SKM-1 (cell line): ENCODE measurements at regions not wholly inside any gene's neighbourhood (a gene's known extent, or its start where the extent isn't known, plus 50 kb on each side); places are given as distances from the start of the nearest gene placed in this dataset.

Source experiments
- DNase-seq: peaks from one replicate; lab custom pipeline; 2025; ENCODE audit not compliant: unreplicated experiment; lab: John Stamatoyannopoulos, UW

DNA sequence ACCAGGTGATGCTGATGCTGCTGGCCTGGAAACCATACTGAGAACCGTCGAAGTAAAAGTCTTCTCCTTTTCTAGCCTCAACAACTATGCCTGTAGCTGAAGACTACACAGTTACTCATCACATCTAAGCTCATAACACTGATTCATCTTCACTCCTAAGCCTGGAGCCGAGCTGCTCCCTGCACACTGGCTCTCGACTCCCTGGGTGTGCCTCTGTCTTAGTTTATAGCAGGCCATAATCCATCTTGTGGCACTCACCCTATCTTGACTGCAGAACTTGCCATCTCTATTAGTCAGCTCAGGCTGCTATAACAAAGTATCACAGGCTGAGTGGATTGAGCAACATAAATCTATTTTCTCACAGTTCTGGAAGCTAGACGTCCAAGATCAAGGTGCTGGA, 191.0 kb downstream of the UNC5CL start:
- no peak for DNase-seq

DNA sequence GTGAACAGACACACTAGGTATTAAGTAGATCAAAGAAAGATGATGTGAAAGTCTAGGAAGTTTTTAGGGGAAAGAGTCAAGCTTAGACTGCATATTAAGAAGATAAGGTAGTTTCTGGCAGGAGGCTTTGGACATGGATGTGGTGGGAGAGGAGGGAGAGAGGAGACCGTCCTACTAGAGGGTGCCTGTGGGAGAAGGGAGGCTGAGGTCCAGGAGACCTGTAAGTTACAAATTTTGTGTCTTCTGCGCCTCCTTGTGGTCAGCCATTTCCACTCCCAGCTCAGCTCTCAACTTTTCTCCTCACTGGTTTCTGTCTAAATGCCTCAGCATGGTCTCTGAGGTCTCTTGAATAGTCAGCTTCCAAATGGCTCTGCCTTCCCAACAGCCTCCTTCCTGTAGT, 193.5 kb downstream of the UNC5CL start:
- peak; percentile 5 for DNase-seq

DNA sequence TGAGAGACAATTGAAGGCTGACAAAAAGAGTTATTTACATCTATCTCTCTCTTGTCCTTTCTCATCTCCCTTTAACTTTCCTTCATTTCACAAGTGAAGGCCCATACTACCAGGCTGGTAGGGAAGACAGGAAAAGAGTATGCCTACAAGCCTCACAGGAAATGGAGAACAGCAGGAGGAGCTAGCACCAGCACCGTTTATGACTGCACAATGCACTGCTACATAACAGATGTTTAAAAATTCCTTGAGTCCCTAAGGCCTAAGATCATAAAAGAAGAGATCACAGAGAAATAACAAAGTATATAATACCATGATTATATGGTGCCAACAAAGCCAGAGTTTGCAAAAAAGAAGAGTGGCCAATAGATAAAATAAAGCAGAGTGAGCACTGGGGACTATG, 194.8 kb downstream of the UNC5CL start:
- DNase-seq, result no peak

DNA sequence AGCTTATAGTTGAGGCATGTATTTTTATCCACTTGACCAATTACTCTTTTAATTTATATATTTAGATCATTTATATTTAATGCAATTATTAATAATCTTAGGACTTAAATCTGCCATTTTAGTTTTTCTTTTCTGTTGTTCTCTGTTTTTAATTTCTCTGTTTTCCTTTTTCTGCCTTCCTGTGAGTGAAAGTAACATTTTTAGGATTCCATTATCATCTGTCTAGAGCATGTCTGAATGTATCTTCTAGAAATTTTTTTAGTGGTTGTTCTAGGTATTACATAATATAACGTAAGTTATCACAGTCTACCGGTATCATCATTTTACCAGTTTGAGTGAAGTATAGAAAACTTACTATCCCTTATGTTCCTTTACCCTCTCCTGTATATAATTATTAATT, 197.3 kb downstream of the UNC5CL start:
- DNase-seq, result no peak

DNA sequence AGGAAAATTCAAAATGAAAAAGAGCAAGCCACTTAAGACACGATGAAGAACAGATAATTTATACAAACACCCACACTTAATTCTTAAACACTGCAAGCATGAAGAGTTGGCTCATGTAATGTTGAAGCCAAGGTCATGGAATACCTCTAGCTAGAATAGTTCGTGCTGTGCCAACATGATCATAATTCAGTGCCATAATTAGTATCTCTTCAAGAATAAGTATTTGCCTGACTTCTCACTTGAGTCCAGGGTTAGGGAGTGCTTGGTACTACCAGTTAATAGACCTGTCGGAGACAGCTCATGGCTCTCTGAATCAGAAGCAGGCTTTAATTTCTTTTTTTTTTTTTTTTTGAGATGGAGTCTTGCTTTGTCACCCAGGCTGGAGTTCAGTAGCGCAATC, 206.3 kb downstream of the UNC5CL start:
- no peak for DNase-seq

DNA sequence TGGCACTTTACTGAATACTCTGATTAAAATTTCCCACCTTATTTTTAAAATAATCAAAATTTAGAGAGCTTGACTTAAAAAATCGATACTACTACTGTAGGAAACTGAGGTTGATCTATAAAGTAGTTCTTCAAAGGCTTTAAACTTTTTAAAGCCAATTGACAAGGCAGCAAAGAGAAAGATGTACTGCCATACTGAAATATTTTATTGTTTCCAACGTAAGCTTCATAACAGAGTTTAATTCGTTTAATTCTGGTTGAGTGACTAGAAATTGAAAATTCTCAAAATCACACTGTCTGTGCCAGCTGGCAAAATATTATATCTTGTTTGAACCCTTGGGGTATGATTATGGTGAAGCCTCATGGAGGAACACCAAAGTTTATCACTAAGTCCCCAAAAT, 207.6 kb downstream of the UNC5CL start:
- no peak for DNase-seq

DNA sequence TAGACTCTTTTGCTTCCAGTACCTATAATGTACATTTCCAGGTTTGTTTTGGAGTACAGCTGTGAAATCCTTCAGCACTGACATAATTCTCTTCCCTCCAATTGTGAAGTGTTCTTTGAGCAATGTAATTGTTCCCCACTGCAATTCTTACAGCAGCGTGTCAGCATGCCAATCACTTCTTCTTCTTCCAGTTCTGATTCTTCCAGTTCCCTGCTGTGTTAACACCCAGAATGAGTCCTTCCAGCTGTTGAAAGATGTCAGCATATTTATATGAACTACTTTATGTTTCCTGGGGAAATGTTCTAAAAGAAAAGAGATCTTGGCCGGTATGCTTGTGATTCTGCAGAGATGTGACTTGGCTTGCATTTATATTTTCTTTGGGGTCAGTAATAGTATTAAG, 213.9 kb downstream of the UNC5CL start:
- DNase-seq, result no peak

DNA sequence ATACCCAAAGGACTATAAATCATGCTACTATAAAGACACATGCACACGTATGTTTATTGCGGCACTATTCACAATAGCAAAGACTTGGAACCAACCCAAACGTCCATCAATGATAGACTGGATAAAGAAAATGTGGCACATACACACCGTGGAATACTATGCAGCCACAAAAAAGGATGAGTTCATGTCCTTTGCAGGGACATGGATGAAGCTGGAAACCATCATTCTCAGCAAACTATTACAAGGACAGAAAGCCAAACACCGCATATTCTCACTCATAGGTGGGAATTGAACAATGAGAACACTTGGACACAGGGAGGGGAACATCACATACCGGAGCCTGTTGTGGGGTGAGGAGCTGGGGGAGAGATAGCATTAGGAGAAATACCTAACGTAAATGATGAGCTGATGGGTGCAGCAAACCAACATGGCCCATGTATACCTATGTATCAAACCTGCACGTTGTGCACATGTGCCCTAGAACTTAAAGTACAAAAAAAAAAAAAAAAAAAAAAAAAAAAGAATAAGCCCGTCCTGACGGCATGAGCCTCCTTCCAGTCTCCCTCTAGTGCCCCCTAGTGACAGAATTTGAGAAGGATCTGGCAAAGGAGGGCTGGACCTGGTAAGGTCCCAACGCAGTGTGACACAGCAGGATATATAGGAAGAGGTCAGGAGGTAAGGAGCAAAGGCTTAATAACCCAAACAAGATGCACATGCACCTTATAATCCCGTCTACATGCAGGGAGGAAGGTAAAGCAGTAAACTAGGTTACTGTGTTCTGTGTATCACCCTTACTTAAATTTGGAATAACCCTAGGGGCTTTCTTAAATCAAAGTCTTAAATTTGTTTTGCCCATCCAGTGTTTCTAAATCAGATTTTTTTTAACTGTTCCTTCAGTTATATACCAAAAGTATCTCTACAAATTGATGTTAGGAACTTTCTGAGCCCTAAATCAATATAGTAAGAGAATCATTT, 214.8 kb downstream of the UNC5CL start:
- DNase-seq, result peak; percentile 22

DNA sequence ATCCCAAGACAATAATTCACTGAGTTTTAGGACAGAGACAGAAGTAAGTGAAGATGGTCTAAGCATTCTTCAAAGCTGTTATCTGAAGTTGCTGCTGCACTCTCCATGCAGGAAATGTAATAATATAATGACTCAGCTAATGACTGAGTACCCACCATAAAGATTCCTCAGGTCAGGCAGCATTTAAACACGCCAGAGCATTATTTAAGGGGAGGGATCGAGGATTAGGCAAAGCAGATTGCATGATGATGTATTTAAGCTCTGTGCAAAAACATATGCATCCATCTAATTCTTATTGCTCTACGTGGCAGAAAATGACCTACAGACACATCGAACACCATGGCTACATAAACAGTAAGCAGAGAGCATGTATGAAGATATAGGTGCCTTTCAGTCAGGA, 216.4 kb downstream of the UNC5CL start:
- no peak for DNase-seq

DNA sequence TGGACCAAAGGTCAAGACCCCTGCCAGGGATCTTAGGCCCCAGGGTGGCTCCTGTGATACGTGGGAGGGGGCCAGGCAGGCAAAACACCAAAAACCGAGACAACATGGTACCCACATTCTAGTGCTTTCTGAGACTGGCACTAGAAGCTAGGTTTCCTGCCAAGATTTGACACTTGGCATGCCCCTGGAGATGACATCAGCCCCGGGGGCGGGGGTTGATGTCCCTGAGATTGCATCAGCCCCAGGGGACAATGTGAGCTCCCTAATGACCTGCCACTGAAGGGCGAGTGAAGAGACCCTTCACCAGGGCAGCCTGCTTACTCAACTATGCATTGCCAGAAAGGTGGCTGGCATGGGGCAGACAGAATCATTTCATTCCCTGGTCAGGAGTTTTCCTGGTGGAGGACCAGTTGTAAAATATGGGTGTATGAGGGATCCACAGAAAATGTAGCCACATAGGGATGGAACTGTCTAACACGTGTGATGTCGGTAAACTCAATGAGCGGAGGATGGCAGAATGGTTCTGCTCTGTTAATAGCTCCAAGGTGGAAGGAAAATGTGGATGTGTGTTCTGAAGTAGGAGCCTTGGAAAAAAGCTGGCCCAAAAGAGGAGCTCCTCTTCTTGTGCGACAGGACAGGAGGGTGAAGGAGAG, 219.7 kb downstream of the UNC5CL start:
- no peak for DNase-seq

DNA sequence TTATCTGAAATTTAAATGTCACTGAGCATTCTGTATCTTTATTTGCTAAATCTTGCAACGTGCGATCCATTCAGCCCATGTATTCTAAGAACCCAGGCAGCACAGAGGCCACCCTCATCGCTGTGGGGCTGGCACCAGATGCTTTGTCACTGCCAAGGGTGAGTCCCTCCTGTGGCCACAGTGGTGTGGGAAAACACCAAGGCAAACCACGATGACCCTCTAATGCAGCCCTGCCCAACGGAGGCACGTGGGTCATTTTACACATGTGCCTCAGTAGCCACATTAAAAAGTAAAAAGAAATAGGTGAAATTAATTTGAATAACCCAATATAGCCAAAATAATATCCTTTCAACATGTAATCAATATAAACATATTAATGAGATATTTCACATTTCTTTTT, 221.7 kb downstream of the UNC5CL start:
- DNase-seq, result no peak

DNA sequence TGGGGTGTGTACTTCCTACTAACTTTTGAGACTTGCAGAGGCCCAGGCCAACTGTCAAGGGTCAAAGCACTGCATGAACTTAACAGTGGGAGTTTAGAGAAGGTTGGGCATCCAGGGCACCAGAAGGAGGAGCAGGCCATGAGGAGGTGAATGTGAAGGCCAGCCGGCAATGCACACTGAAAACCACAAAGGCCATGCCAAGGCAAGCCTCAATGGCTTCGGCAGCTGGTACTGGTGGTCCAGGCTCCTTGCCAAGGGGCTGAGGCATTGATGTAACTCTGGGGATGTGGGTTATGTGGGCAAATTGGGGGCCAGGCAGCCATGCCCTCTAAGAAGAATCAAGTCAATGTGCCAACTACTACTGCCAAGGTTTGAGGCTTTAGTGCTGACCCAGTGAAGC, 222.4 kb downstream of the UNC5CL start:
- DNase-seq, result no peak

DNA sequence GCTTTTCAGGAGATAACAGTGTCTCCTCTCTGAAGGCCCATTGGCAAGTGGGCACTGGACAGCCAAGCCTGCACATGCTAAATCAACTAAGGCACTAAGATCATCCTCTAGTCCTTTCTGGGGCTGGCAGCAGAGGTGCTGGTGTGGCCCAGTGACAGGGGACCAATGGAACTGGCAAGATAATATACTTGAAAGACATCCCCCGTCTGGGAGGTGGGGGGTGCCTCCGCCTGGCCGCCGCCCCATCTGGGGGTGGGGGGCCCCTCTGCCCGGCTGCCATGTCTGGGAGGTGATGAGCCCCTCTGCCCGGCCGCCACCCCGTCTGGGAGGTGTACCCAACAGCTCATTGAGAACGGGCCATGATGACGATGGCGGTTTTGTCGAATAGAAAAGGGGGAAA, 223.3 kb downstream of the UNC5CL start:
- no peak for DNase-seq

DNA sequence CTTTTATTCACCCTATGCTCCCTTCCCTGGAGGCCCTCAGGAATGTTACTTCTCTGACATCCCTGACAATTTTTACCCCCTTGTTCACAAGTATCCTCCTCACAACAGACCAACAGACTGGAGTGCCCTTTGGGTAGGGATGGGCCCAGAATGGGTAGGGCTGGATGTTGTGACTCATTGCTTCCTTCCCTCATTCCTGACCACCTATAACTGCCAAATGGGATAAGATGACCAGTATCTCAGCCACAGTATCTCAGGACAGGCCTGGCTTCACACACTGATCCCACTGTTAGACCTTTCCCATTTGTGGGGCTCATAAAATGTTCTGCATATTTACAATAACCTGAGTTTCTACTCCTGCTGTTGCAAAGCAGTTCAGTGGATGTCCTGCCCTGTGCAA, 223.0 kb upstream of the LRFN2 start:
- no peak for DNase-seq

DNA sequence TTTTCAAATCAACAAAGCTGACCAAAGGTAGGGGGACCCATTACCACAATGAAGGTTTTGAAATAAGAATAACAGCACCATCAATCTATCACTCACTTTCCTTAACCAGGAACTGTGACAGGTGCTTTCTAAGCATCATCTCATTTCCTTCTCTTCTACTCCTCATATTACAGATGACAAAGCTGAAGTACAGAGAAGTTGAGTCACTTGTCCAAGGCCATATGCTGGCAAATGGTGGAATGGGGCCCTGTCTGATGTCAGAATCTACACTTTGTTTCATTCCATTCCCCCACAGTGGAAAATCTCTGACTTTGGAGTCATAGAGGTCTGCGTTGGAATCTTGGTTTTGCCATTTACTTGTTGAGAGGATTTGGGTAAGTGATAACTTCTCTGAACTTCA, 222.5 kb upstream of the LRFN2 start:
- no peak for DNase-seq

DNA sequence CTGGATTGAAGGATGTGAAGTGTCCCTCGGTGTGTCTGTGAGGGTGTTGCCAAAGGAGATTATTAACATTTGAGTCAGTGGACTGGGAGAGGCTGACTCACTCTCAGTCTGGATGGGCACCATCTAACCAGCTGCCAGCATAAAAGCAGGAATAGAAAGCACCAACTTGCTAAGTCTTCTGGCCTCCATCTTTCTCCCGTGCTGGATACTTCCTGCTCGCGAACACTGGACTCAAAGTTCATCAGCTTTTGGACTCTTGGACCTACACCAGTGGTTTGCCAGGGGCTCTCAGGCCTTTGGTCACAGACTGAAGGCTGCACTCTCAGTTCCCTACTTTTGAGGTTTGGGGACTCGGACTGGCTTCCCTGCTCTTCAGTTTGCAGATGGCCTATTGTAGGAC, 220.3 kb upstream of the LRFN2 start:
- DNase-seq, result no peak

DNA sequence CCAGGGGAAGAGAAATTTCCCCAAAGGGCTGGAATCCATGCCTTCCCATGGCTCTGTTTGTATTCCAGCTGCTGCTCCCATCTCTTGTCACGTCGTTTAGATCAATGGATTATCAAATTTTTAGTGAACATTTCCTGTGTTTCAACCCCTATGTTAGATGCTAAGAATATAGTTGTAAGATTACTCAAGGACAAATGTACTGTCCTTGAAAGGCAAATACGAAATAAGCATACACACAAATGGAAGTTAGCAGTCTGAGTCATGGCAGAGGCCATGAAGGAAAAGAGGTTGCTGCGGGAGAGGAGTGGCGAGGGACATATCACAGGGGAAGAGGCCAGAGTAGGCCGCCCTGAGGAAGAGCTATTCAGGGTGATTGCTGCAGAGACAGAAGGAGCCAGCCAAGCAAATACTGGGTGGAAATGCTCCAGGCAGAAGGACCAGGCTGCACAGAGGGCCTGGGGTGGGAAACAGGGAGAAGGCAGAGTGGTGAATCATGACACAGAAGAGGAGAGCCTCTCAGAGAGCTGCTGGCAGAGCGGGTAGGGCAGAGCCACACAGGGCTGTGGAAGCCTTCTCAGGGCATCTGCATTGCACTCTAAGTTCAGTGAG, 219.2 kb upstream of the LRFN2 start:
- no peak for DNase-seq

DNA sequence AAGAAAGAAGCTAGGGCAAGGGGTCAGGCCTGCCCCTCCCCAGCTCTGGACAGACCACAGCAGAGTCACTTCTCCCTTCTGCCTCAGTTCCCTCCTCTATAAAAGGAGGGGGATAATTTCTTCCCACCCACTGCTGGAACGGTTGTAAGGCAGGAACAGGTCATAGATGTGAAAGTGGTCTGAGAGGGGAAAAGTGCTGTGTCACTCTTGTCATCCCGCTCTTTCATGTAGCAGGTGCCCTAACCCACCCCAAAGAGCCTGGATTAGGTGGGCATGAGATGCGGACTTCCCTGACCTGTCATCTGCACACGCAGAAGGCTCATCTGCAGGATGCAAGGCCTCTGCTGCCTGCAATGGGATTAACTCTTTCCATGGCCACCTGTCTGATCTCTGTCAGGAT, 218.2 kb upstream of the LRFN2 start:
- DNase-seq, result no peak

DNA sequence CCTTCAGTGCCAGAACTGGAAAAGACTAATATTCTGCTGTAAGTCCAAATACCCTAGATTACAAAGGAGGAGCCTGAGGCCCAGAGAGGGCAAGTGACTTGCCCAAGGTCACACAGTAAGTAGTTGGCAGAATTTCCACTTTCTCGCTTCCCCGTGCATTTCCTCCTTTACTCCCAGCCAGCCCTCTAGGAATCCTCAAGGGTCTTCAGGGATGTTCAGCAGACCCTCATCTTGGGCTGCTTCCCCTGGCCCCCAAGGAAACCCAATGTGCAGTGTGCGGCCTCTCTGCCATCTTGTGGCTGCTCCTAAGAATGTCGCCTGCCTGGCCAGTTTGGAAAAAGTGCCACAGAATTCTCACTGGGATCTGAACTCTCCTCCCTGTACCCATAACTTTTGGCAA, 217.7 kb upstream of the LRFN2 start:
- DNase-seq, result no peak

DNA sequence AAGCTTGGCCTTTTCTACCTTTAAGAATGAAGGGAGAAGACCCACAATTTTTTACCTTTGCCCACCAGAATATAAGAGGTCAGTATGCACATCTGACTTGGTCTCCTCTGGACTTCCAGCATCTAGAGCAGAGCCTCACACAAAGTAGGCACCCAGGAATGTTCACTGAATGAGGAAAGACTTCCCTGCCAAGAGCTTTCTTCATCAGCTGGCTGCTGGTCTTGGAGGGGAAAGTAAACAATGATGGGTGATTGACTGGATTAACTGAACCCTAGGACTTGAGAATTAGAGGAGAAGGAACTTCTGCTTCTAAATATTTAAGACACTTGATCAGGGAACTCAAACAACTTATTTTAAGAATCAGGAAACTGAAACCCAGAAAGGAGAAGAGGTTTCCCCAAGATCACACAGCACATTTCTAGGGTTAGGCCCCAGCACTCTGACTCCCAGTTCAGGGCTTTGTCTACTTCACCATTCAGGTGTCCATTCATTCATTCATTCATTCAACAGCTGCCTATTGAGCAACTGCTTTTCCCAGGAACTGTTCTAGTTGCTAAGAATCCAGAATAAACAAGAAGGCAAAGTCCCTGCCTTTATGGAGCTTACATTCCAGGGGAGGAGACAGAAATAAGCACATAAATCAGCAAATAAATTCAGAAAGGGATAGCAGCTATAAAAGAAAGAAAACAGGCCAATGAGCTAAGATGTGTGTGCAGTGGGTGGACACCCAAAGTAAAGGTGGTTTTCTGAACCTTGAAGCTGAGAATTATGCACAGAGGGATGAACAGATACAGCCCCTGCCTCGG, 216.9 kb upstream of the LRFN2 start:
- DNase-seq, result peak; percentile 24

DNA sequence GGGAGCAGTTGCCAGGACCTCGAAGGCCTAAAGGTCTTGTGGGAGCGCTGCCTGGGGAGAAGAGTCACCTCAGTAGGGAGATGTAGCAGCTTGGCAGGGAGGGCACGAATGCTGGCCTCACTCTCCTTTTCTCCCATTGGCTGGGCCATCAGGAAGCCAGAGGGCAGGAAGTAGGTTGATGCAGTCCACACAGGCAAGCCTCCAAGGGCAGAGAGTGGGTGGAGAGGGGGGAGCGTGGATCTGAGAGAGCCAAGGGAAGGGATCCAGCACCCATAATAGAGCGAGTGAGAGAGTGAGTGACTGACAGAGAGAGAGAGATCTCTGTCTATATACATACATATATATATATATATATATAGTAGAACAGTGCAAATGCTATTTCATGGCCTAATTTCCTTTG, 215.3 kb upstream of the LRFN2 start:
- DNase-seq, result no peak
